K562 (cell line): ENCODE measurements at regions not wholly inside any gene's neighbourhood (a gene's known extent, or its start where the extent isn't known, plus 50 kb on each side); places are given as distances from the start of the nearest gene placed in this dataset.

Source experiments
- ZNF644 ChIP-seq: fragments of 200-800 bp; sonication (Bioruptor generic); IDR thresholded peaks from 2 replicates; pipeline ENCODE4 v1.6.1; 2016; ENCODE audit warnings: low read depth, missing genetic modification characterization, missing compliant biosample characterization
- TF ChIP-seq, protein P1 (sequence below), 3 experiments: IDR thresholded peaks in 2 of 3; conservative IDR thresholded peaks in 1 of 3; 2 replicates each; pipeline ENCODE4 v1.5.1; 2011 to 2012; ENCODE audit warnings: low read length in 3 of 3, mild to moderate bottlenecking in 3 of 3, control low read depth in 2 of 3, improper control_type of control experiment in 1 of 3, inconsistent platforms in 1 of 3, low read depth in 1 of 3, mixed read lengths in 1 of 3, moderate library complexity in 1 of 3; ENCODE audit not compliant: insufficient read depth in 2 of 3

DNA sequence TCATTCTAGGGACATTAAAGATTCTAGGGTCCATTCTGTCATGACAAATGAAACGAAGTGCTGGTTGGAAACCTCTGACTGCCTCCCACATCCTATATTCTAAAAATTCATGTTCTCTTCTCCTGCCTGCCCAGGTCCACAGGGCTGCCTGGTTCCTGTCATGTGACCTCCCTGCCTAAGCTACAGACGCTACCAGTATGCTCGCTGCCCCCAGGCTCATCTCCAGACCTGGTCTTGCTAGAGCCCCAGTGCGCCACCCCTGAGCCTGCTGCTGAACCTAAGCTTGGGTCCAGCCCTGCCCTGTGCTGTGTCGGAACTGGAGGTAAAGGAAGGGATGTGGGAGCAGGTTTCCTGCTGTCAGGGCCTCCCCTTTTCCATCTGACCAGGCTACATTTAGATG, 231.6 kb upstream of the CDH5 start:
- no peak for TF ChIP-seq ZNF644
- TF ChIP-seq, protein P1, sequence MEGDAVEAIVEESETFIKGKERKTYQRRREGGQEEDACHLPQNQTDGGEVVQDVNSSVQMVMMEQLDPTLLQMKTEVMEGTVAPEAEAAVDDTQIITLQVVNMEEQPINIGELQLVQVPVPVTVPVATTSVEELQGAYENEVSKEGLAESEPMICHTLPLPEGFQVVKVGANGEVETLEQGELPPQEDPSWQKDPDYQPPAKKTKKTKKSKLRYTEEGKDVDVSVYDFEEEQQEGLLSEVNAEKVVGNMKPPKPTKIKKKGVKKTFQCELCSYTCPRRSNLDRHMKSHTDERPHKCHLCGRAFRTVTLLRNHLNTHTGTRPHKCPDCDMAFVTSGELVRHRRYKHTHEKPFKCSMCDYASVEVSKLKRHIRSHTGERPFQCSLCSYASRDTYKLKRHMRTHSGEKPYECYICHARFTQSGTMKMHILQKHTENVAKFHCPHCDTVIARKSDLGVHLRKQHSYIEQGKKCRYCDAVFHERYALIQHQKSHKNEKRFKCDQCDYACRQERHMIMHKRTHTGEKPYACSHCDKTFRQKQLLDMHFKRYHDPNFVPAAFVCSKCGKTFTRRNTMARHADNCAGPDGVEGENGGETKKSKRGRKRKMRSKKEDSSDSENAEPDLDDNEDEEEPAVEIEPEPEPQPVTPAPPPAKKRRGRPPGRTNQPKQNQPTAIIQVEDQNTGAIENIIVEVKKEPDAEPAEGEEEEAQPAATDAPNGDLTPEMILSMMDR (IDR thresholded peaks at IDR 0.05 in 2 of 3, conservative IDR thresholded peaks at IDR 0.05 in 1 of 3; ENCODE audit: insufficient read depth in 2 of 3, low read depth in 1 of 3, low read length in 3 of 3) = no peak
